ENCODE measurements at regions not wholly inside any gene's neighbourhood (a gene's known extent, or its start where the extent isn't known, plus 50 kb on each side); places are given as distances from the start of the nearest gene placed in this dataset.
"Not testable (repeated sequence)": the region's sequence is repeated elsewhere in the genome, so short reads cannot be mapped to it uniquely, and the experiment has no call there.

DNA sequence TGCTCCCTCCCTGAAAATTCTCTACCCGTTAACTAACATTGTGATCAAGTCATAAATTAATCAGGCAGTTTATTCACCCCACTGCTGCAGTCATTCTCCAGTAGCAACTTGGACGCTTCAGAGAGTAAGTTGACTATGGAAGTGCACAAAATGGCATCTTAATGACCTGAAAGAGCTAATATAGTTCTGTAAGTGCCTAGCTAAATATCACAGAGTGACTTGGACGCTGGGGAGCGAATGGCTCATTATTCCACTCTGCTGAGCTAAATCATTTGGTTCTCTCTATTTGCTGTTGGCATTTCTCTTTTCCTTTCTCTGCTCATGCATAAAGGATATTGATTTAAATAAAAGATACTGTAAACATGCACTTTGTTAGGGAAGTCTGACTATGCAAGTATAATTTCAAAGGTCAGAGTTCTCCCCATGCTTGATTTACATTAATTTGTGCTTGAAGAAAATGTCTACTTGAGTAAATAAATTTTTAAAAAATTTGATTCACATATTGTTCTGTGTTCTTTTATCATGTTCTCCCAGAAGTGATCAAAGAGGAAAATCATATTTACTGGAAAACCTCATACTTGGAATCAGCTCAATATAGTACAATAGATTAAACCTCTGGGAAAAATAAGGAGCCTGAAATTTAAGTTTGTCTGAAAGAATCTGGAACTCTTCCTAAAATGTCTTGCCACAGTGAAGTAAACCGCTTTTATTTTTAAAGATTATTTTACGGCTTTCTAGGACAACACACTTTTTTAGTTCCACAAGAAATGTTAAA, 169.5 kb upstream of the HAPLN1 start:
- Mint-ChIP-seq H3K4me1 (ENCODE audit: low read depth) (no peaks in the 10 kb centered on the region), H3K36me3 (no peaks in the 10 kb centered on the region), H3K9me3 (no peaks in the 10 kb centered on the region), H3K27me3 (no peaks in the 10 kb centered on the region), H3K4me3 (no peak overlapping the region), H3K27ac (no peak overlapping the region)
- POLR2A ChIA-PET, result interaction anchor here (0.6 kb wide), 1 partner anchor 53 kb away, joined by 3 read pairs; no protein-coding TSS in a partner anchor
- no peak for DNase-seq
- CTCF ChIA-PET, result no interaction called here
- intact Hi-C loops (cut with micrococcal nuclease), result no loop called here

DNA sequence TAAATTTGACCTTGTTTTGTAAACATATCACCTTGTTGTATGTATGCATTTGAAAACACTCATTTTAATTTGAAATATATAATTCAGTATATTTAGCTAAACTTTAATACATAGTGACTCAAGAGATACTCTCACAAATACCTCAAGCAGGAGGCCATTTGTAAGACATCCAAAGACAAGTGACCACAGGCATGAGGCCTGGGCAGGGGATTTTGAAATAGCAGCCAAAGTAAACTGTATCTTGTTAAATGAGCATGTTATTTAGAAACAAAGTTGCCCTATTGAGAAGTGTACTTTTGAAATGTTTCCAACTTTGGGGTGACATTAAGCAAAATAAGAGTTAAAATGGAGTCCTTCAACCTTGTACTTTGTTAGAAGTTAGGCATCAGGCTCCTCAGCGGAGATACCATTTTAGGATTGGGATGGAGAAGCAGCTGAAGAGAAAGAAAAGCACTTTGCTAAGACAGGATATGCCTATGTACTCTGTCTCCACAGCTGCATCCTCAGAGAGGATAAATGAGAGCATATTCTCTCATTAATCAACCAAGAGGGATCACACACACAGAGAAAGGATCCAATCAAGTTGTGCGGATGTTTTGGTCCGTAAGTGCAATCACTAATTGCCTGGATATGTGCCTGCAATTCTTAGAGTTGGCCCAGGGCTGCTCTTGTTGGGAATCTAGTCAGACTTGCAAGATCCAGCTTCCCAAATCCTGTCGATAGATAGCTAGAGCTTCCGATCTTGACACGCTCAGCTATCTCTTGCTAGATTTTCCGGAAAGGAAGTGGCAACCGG, 157.5 kb upstream of the HAPLN1 start:
- ChIA-PET POLR2A (no interaction called here), CTCF (no interaction called here)
- intact Hi-C loops (cut with micrococcal nuclease), result no loop called here
- H3K36me3 Mint-ChIP-seq, result no peaks in the 10 kb centered on the region
- no peaks in the 10 kb centered on the region for H3K27me3 Mint-ChIP-seq
- no peaks in the 10 kb centered on the region for H3K4me1 Mint-ChIP-seq (ENCODE audit: low read depth)
- H3K27ac Mint-ChIP-seq, result no peak overlapping the region
- no peak overlapping the region for H3K4me3 Mint-ChIP-seq
- no peak for DNase-seq
- H3K9me3 Mint-ChIP-seq, result no peaks in the 10 kb centered on the region

DNA sequence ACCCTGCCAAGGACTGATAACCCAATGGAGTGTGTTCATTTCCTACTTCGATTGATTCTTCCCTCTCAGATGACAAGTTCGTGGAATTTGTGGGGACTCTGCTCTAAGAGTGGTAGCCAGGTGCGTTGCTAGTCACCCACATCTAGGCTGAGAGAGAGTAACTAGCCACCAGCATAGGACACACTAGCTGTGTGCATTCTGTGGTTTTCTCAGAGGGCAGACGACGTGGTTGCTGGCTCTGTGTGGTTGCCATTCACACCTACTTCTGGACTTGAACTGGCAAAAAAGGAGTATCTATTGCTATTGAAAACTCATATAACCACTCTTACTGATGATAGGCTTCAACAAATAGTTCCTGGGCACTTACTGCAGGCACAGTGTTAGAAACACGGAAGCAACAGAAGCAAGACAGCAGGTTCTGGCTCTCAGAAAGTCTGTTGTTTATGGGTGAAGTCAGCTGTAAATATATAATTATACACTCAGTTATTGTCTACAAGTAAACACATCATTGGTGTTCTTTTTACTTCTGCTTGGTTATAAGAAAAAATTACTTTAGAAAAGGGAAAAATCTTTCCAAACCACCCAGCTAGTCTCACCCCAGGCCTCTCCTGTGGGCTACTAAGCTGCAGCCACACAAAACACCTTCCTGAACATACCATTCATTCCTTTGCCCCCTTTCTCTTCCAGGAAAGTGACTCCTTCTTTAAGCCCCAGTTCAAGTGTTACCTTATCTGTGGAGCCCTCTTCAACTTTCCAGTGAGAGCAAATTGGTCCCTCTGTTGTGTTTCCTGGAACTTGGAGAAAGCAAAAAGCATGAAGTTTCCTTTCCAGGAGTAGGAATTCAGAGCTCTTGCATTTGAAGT, 151.1 kb upstream of the HAPLN1 start:
- no peaks in the 10 kb centered on the region for H3K4me1 Mint-ChIP-seq (ENCODE audit: low read depth)
- DNase-seq, result no peak
- no peak overlapping the region for H3K27ac Mint-ChIP-seq
- H3K9me3 Mint-ChIP-seq, result no peaks in the 10 kb centered on the region
- no peak overlapping the region for H3K4me3 Mint-ChIP-seq
- intact Hi-C loops (cut with micrococcal nuclease), result no loop called here
- no peaks in the 10 kb centered on the region for H3K27me3 Mint-ChIP-seq
- H3K36me3 Mint-ChIP-seq, result no peaks in the 10 kb centered on the region
- POLR2A ChIA-PET, result no interaction called here
- CTCF ChIA-PET, result no interaction called here

DNA sequence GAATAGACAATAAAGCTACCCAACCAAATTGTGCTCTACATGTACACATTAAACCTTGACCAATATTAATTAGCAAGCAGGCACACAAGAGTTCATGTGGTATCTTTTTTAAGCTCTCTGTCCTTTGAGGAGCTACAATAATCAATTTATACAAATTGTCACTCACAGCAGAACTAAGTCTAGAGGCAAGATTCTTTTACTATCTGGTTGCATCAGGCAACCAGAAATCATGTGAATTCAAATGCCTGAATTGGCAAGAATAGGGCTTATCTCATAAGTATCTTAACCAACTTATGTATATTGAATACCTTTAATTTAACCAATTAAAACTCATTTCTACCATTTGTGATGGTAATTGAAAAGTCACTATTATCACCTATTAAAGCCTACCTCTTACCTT, 145.5 kb upstream of the HAPLN1 start:
- POLR2A ChIA-PET, result no interaction called here
- H3K4me1 Mint-ChIP-seq (ENCODE audit: low read depth), result no peaks in the 10 kb centered on the region

DNA sequence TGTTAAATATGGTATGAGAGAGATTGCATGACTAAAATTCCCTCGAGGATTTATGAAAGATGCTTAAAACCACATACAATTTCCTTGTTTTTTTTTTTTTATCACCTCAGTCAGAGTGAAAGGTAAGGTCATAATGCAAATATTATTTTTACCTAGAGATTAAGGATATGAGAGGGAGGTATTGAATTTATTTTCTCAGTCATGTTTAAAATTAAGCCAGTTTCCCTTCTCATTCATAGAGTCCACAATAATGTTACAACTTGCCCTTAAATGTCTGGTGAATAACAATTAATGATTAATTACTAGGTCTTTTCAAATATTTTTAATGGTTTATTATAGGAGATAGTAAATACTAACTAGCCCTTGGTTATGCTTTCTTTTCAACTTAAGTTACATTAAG, 144.9 kb upstream of the HAPLN1 start:
- Mint-ChIP-seq H3K4me1 (ENCODE audit: low read depth) (no peaks in the 10 kb centered on the region), H3K27ac (no peak overlapping the region), H3K36me3 (no peaks in the 10 kb centered on the region), H3K4me3 (no peak overlapping the region), H3K27me3 (no peaks in the 10 kb centered on the region), H3K9me3 (no peaks in the 10 kb centered on the region)
- CTCF ChIA-PET, result no interaction called here
- no peak for DNase-seq
- intact Hi-C loops (cut with micrococcal nuclease), result no loop called here
- POLR2A ChIA-PET, result no interaction called here

More for the DNA sequence above, 145.5 kb upstream of the HAPLN1 start:
- Mint-ChIP-seq H3K36me3 (no peaks in the 10 kb centered on the region), H3K9me3 (no peaks in the 10 kb centered on the region), H3K27me3 (no peaks in the 10 kb centered on the region), H3K27ac (no peak overlapping the region), H3K4me3 (no peak overlapping the region)
- no peak for DNase-seq
- intact Hi-C loops (cut with micrococcal nuclease), result no loop called here
- CTCF ChIA-PET, result no interaction called here

DNA sequence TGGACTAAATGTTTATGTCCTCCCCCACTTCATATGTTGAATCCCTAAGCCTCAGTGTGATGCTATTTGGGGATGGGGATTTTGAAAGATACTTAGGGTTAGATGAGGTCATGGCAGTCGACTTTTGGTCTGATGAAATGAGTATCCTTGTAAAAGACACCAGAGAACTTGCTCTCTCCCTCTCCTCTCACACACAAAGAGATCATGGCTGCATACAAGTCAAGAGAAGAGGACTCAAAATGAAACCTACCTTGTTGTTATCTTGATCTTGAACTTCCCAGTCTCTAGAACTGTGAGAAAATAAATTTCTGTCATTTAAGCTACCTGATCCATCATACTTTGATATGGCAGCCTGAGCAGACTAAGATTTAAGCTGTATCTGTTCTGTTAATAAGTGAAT, 144.0 kb upstream of the HAPLN1 start:
- ChIA-PET POLR2A (no interaction called here), CTCF (no interaction called here)
- intact Hi-C loops (cut with micrococcal nuclease), result no loop called here
- DNase-seq, result no peak
- Mint-ChIP-seq H3K4me1 (ENCODE audit: low read depth) (no peaks in the 10 kb centered on the region), H3K36me3 (no peaks in the 10 kb centered on the region), H3K27me3 (no peaks in the 10 kb centered on the region), H3K9me3 (no peaks in the 10 kb centered on the region), H3K4me3 (no peak overlapping the region), H3K27ac (no peak overlapping the region)

DNA sequence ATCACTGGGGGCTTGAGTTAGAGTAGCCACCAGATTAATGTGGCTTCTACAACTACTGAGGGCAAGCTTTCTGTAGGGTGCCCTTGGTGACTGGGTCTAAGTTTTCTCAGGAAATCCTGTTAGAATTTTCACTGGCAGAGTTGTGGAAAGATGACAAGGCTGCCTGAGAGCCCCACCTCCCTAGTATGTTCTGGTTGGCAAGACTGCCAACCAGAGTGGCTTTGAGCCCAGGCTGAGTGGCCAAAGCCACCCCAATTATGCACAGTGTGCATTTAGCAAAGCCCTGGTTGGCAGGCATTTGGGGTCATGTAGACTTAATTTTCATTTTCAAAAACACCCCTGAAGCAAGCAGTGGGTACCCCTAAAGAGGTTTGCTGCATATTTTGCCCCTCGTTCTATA, 136.7 kb upstream of the HAPLN1 start:
- intact Hi-C loops (cut with micrococcal nuclease), result no loop called here
- Mint-ChIP-seq H3K27me3 (peaks cover 1% of the 10 kb centered on the region), H3K4me1 (ENCODE audit: low read depth) (no peaks in the 10 kb centered on the region), H3K36me3 (no peaks in the 10 kb centered on the region), H3K27ac (no peak overlapping the region), H3K4me3 (no peak overlapping the region), H3K9me3 (no peaks in the 10 kb centered on the region)
- ChIA-PET CTCF (no interaction called here), POLR2A (no interaction called here)
- no peak for DNase-seq

DNA sequence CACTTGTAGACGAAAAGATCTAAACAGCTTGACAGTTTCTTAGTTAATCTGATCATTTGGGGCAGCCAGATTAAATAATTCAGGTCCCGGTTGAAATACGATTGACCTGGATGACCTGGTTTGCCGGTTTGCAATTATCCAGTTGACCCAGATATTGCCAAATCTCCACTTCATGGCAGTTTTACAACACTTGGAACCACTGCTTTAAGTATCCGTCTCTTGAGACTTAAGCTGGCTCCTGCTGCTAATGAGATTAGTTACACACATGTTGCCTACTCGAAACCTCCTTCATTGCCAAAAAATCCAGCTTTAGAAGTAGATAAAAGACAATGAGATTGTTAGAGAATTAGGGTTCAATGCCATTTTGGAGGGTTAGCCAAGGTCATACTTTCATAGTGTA, 136.2 kb upstream of the HAPLN1 start:
- H3K36me3 Mint-ChIP-seq, result no peaks in the 10 kb centered on the region
- peaks cover 1% of the 10 kb centered on the region for H3K27me3 Mint-ChIP-seq
- no peak overlapping the region for H3K4me3 Mint-ChIP-seq
- no peaks in the 10 kb centered on the region for H3K4me1 Mint-ChIP-seq (ENCODE audit: low read depth)
- H3K9me3 Mint-ChIP-seq, result no peaks in the 10 kb centered on the region
- intact Hi-C loops (cut with micrococcal nuclease), result no loop called here
- CTCF ChIA-PET, result no interaction called here
- POLR2A ChIA-PET, result no interaction called here
- H3K27ac Mint-ChIP-seq, result no peak overlapping the region
- no peak for DNase-seq

DNA sequence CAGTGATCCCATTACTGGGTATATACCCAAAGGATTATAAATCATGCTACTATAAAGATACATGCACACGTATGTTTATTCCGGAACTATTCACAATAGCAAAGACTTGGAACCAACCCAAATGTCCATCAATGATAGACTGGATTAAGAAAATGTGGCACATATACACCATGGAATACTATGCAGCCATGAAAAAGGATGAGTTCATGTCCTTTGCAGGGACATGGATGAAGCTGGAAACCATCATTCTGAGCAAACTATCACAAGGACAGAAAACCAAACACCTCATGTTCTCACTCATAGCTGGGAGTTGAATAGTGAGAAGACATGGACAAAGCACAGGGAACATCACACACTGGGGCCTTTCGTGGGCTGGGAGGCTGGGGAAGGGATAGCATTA, 129.8 kb upstream of the HAPLN1 start:
- H3K36me3 Mint-ChIP-seq, result not testable (repeated sequence)

DNA sequence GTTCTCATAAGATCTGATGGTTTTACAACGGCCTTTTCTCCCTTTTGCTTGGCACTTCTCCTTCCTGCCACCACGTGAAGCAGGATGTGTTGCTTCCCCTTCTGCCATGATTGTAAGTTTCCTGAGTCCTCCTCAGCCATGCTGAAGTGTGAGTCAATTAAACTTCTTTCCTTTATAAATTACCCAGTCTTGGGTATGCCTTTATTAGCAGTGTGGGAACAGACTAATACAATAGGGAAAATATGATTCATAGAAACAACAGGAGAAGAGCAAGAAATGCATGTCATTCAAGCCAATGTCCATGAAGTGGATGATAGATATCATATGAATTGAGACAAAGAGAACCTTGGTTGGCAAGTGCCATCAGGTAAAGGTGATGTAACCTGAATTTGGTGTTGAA, 128.3 kb upstream of the HAPLN1 start:
- POLR2A ChIA-PET, result no interaction called here
- CTCF ChIA-PET, result no interaction called here
- Mint-ChIP-seq H3K4me1 (ENCODE audit: low read depth) (no peaks in the 10 kb centered on the region), H3K27me3 (no peaks in the 10 kb centered on the region), H3K9me3 (no peaks in the 10 kb centered on the region), H3K36me3 (no peaks in the 10 kb centered on the region), H3K4me3 (no peak overlapping the region), H3K27ac (no peak overlapping the region)
- intact Hi-C loops (cut with micrococcal nuclease), result no loop called here
- no peak for DNase-seq

More for the DNA sequence above, 129.8 kb upstream of the HAPLN1 start:
- H3K4me1 Mint-ChIP-seq (ENCODE audit: low read depth); H3K9me3 Mint-ChIP-seq; POLR2A ChIA-PET; intact Hi-C loops (cut with micrococcal nuclease); H3K27ac Mint-ChIP-seq; H3K27me3 Mint-ChIP-seq; H3K4me3 Mint-ChIP-seq; CTCF ChIA-PET; DNase-seq: not testable (repeated sequence)

DNA sequence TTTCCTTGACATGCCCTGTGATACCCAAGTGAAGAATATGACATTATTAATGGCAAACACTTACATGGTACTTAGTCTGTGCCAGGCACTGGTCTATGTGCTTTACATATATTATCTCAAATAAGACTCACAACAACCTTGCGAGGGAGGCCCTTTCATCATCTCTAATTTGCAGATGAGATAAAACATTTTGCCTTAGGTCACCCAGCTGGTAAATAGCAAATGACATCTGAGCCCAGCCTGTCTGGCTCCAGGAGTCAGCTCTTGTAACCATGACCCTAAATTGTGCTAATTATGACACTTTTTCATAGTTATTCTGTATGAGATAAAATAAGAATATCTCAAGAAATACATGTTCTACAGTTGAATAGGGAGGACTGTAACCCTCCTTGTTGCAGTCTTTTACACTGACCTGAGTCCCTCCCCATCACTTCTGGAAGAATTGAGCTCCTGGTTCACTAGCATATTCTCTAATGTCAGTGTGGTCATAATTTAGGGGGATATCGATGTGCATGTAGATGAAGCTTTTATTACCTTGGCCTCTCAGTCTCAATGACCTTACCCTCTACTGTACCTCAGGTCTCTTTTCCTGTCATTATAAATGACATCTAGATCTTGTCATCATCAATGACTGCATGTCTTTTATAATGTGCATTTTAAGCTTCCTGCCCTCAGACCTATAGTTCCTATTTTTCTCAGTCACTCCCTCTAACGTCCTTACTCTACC, 126.1 kb upstream of the HAPLN1 start:
- ChIA-PET POLR2A (no interaction called here), CTCF (no interaction called here)
- DNase-seq, result no peak
- Mint-ChIP-seq H3K4me1 (ENCODE audit: low read depth) (no peaks in the 10 kb centered on the region), H3K36me3 (no peaks in the 10 kb centered on the region), H3K4me3 (no peak overlapping the region), H3K27me3 (no peaks in the 10 kb centered on the region), H3K27ac (no peak overlapping the region), H3K9me3 (no peaks in the 10 kb centered on the region)
- intact Hi-C loops (cut with micrococcal nuclease), result no loop called here

DNA sequence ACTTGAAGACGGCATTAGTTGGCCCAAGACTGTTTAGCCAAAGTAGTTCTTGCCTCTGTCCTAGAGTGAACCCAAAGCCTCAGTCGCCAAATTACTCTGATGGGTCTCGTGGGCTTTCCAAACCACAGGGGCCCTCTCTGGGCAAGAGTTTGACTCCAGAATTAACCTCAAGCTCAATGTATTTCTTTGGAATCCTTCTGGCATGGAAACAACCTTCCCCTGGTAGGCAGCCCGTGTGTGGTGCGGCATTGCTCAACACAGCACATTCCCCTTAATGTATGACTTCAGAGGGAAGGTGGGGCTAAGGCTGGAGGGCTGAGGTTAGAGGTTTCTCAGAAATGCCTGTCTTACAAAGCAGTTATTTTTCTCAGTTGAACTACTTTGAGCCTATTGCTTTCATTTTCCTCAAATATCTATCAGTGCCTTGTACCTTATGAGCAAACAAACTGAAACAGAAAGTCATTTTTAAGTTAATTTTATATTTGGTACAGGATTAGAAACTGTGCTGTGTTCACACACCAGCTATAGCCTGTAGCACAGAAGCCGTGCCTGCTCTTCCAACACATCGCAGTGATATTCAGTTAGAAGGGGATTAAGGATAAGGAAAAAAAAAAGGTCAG, 123.9 kb upstream of the HAPLN1 start:
- no peaks in the 10 kb centered on the region for H3K9me3 Mint-ChIP-seq
- no peaks in the 10 kb centered on the region for H3K27me3 Mint-ChIP-seq
- H3K36me3 Mint-ChIP-seq, result no peaks in the 10 kb centered on the region
- POLR2A ChIA-PET, result no interaction called here
- intact Hi-C loops (cut with micrococcal nuclease), result no loop called here
- no peak overlapping the region for H3K4me3 Mint-ChIP-seq
- no peaks in the 10 kb centered on the region for H3K4me1 Mint-ChIP-seq (ENCODE audit: low read depth)
- CTCF ChIA-PET, result no interaction called here
- DNase-seq, result peak; percentile 17
- H3K27ac Mint-ChIP-seq, result no peak overlapping the region

Data from activated CD4-positive, alpha-beta memory T cell treated with anti-CD3 and anti-CD28 coated beads for 36 hours (primary cell).